GM06990 (cell line): ENCODE measurements at regions not wholly inside any gene's neighbourhood (a gene's known extent, or its start where the extent isn't known, plus 50 kb on each side); places are given as distances from the start of the nearest gene placed in this dataset.

ENCODE experiments used
- DNase-seq: peaks from one replicate; pipeline ENCODE4 v3.0.0-alpha.2; 2011; ENCODE audit not compliant: insufficient read length; ENCODE audit errors: extremely low read depth
- H3K27me3 ChIP-seq: replicated peaks from 2 replicates; pipeline ENCODE4 v1.6.0; 2011; ENCODE audit warnings: low read length; ENCODE audit not compliant: control insufficient read depth, insufficient read depth
- H3K36me3 ChIP-seq: 2 replicates; pipeline ENCODE4 v1.5.1; 2011; ENCODE audit warnings: low read length; ENCODE audit not compliant: control insufficient read depth, insufficient read depth
- H3K4me3 ChIP-seq: replicated peaks from 2 replicates; pipeline ENCODE4 v1.5.1; 2011; ENCODE audit warnings: low read depth, mild to moderate bottlenecking, control low read depth, low read length
- TF ChIP-seq, protein P1 (sequence below): IDR thresholded peaks from 2 replicates; pipeline ENCODE4 v1.5.1; 2011; ENCODE audit warnings: low read length, control low read depth, mild to moderate bottlenecking, inconsistent platforms; ENCODE audit not compliant: insufficient read depth, poor library complexity, severe bottlenecking

DNA sequence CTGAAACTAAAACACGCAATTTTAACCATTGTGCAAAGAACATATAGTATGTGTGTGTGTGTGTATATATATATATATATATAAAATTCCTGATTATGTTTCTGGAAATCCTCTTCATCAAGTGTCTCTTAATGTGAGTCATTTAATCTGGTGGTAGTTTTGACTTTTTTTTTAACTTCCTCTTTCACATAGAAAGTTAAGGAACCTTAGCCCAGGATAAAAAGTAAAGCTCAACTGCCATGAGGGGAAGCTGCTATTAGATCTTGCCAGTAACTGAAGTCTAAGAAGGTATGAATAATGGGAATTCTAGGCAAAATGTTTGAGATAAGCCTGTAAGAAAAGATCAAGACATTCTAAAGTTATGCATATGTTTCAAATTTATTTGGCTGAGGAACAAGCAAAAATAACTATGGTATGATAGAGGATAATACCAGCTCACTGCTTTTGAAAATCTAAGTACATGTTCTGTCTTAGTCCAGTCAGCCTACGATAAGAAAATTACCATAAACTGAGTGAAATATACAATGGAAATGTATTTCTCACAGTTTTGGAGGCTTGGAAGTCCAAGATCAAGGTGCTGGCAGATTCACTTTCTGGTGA lies 757.0 kb downstream of the TRAM1L1 start:
- TF ChIP-seq, protein P1, sequence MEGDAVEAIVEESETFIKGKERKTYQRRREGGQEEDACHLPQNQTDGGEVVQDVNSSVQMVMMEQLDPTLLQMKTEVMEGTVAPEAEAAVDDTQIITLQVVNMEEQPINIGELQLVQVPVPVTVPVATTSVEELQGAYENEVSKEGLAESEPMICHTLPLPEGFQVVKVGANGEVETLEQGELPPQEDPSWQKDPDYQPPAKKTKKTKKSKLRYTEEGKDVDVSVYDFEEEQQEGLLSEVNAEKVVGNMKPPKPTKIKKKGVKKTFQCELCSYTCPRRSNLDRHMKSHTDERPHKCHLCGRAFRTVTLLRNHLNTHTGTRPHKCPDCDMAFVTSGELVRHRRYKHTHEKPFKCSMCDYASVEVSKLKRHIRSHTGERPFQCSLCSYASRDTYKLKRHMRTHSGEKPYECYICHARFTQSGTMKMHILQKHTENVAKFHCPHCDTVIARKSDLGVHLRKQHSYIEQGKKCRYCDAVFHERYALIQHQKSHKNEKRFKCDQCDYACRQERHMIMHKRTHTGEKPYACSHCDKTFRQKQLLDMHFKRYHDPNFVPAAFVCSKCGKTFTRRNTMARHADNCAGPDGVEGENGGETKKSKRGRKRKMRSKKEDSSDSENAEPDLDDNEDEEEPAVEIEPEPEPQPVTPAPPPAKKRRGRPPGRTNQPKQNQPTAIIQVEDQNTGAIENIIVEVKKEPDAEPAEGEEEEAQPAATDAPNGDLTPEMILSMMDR: no peak
- H3K36me3 ChIP-seq: no peaks in the 10 kb centered on the region
- H3K4me3 ChIP-seq: no peak overlapping the region
- H3K27me3 ChIP-seq: no peaks in the 10 kb centered on the region
- DNase-seq: no peak

DNA sequence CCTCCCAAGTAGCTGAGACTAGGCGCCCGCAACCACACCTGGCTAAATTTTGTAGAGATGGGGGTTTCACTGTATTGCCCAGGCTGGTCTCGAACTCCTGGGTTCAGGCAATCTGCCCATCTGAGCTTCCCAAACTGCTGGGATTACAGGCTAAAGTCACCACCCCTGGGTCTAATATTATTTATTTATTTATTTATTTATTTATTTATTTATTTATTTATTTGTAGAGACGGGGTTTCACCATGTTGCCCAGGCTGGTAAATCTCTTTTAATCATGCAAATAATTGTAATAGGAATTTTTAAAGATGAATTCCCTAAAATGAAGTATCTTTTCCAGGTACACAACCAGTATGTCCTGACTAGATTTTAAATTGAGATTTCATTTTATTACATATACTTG lies 761.8 kb downstream of the TRAM1L1 start:
- H3K36me3 ChIP-seq: no peaks in the 10 kb centered on the region
- TF ChIP-seq, protein P1: no peak
- no peak for DNase-seq
- no peak overlapping the region for H3K4me3 ChIP-seq
- no peaks in the 10 kb centered on the region for H3K27me3 ChIP-seq

DNA sequence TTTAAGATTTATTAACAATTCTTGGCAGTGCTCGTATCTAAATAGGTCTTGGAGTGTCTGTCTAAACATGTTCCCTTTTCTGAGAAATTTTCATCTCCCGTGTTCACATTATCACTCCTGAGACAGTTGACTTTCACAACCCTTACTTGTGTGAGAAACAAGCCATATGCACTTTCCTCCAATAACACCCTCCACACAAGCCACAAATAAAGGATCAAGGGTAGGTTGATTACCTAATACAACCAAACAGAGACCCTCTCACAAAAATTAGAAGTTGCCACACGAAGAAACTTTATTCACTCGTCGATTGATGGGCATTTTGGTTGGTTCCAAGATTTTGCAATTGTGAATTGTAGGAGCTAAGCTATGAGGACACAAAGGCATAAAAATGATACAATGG lies 763.9 kb downstream of the TRAM1L1 start:
- TF ChIP-seq, protein P1: no peak
- no peak for DNase-seq
- Histone ChIP-seq H3K27me3 (no peaks in the 10 kb centered on the region), H3K4me3 (no peak overlapping the region), H3K36me3 (no peaks in the 10 kb centered on the region)

DNA sequence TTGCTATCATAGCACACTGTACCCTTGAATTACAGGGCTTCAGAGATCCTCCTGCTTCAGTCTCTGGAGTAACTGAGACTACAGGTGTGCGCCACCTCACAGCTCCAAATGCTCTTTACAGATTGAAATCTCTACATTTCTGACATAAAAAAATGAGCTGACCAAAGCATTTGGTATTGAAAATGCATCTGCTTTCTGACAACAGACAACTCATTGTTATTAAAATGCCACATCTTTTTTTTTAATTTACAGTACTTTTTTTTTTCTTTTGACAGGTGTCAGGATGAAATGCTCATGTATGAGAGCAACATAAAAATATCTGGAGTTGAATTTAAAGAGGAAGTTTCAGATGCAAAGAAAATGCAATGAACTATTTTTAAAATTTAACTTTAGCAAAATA lies 764.5 kb downstream of the TRAM1L1 start:
- DNase-seq: no peak
- Histone ChIP-seq H3K4me3 (no peak overlapping the region), H3K36me3 (no peaks in the 10 kb centered on the region), H3K27me3 (no peaks in the 10 kb centered on the region)
- TF ChIP-seq, protein P1: no peak

DNA sequence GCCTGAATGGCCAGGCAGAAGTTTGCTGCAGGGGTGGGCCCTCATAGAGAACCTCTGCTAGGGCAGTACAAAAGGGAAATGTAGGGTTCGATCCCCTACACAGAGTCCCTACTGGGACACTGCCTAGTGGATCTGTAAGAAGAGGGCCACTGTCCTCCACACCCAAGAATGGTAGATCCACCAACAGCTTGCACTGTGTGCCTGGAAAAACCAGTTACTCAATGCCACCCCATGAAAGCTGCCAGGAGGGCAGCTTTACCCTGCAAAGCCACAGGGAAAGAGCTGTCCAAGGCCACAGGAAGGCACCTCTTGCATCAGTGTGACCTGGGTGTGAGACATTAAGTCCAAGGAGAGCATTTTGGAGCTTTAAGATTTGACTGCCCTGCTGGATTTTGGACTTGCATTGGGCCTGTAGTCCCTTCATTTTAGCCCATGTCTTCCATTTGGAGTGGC lies 781.6 kb downstream of the TRAM1L1 start:
- no peak for DNase-seq
- H3K27me3 ChIP-seq: no peaks in the 10 kb centered on the region
- TF ChIP-seq, protein P1: no peak
- no peaks in the 10 kb centered on the region for H3K36me3 ChIP-seq
- H3K4me3 ChIP-seq: no peak overlapping the region

DNA sequence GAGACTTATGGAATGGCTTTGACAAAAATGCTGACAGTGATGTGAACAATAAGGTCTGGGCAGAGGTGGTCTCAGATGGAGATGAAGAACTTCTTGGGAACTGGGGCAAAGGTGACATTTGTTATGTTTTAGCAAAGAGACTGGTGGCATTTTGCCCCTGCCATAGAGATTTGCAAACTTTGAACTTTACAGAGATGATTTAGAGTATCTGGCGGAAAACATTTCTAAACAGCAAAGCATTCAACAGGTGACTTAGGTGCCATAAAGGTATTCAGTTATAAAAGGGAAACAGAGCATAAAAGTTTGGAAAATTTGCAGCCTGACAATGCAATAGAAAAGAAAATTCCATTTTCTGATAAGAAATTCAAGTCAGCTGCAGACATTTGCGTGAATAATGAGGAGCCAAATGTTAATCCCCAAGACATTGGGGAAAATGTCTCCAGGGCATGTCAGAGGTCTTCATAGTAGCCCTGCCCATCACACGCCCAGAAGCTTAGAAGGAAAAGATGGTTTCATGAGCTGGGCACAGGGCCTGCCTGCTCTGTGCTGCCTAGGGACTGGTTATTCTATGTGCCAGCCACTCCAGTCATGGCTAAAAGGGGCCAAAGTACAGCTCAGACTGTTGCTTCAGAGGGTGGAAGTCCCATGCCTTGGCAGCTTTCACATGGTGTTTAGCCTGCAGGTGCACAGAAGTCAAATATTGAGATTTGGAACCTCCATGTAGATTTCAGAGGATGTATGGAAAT lies 782.2 kb downstream of the TRAM1L1 start:
- no peak for DNase-seq
- no peaks in the 10 kb centered on the region for H3K36me3 ChIP-seq
- no peaks in the 10 kb centered on the region for H3K27me3 ChIP-seq
- TF ChIP-seq, protein P1: no peak
- no peak overlapping the region for H3K4me3 ChIP-seq
